ENCODE measurements at regions not wholly inside any gene's neighbourhood (a gene's known extent, or its start where the extent isn't known, plus 50 kb on each side); places are given as distances from the start of the nearest gene placed in this dataset.

DNA sequence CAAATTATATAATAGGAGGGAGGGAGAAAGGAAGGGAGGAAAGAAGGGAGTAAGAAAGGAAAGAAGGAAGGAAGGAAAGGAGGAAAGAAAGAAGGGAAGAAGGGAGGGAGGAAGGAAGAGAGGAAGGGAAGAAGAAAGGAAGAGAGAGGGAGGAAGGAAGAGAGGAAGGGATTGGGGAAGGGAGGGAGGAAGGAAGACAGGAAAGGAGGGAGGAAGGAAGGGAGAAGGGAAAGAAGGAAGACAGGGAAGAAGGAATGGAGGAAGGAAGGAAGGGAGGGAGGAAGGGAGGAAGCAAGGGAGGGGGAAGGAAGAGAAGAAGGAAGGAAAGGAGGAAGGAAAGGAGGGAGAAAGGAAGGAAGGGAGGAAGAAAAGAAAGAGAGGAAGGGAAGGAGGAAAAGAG is 660.5 kb downstream of the EPM2A start:
- TF ChIP-seq, protein P1, sequence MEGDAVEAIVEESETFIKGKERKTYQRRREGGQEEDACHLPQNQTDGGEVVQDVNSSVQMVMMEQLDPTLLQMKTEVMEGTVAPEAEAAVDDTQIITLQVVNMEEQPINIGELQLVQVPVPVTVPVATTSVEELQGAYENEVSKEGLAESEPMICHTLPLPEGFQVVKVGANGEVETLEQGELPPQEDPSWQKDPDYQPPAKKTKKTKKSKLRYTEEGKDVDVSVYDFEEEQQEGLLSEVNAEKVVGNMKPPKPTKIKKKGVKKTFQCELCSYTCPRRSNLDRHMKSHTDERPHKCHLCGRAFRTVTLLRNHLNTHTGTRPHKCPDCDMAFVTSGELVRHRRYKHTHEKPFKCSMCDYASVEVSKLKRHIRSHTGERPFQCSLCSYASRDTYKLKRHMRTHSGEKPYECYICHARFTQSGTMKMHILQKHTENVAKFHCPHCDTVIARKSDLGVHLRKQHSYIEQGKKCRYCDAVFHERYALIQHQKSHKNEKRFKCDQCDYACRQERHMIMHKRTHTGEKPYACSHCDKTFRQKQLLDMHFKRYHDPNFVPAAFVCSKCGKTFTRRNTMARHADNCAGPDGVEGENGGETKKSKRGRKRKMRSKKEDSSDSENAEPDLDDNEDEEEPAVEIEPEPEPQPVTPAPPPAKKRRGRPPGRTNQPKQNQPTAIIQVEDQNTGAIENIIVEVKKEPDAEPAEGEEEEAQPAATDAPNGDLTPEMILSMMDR (IDR thresholded peaks at IDR 0.05), result no peak
- TF ChIP-seq TCF7L2 (IDR thresholded peaks at IDR 0.05; ENCODE audit: low read depth, low read length), result no peak
